K562 (cell line): ENCODE measurements at regions not wholly inside any gene's neighbourhood (a gene's known extent, or its start where the extent isn't known, plus 50 kb on each side); places are given as distances from the start of the nearest gene placed in this dataset.

Experiments used
- ATAC-seq: fragments of 200-7000 bp; cut with Tn5 transposase; 3 replicates; pipeline ENCODE4 v1.9.1; 2020; ENCODE audit warnings: moderate library complexity
- BruUV-seq: library from RNA; stranded (reverse); fragments of 400-500 nt; replicated peaks from 2 replicates; lab custom pipeline; 2021; lab: Mats Ljungman, UMichigan
- CTCF ChIA-PET: fragments of 300-600 bp; formaldehyde crosslinking; extraction: SDS; loops from one replicate; lab custom pipeline; 2021; ENCODE audit warnings: low intra/inter-chr PET ratio; lab: Yijun Ruan, JAX
- POLR2A ChIA-PET: fragments of 300-600, 350-650 bp; sonication (Branson Sonifier 250); formaldehyde crosslinking; extraction: SDS; loops from one replicate; lab custom pipeline; 2021; ENCODE audit warnings: antibody characterized with exemption, inconsistent platforms; lab: Yijun Ruan, JAX
- DNase-seq, 4 experiments: peaks; one replicate each; pipeline versions ENCODE4 v3.0.0 to v3.0.0-alpha.2; 2011 to 2018; ENCODE audit warnings: low spot score in 3 of 4, mixed read lengths in 3 of 4; ENCODE audit errors: extremely low read depth in 1 of 4
- FAIRE-seq: peaks from 2 replicates; lab custom pipeline; 2011; peaks lifted over from hg19 to GRCh38; lab: Jason Lieb, UNC
- H2AFZ ChIP-seq: 2 replicates; pipeline ENCODE4 v1.6.0; 2011; ENCODE audit warnings: low read depth, low read length, control low read depth, inconsistent platforms
- H3K27ac ChIP-seq: fragments of 200-600 bp; 3 replicates; pipeline ENCODE4 v1.8.0; 2011; ENCODE audit warnings: low read depth, mild to moderate bottlenecking, control low read depth, inconsistent platforms, low read length, moderate library complexity, mixed read lengths; ENCODE audit errors: extremely low read depth
- H3K27me3 ChIP-seq, 2 experiments: fragments of 300-600 bp in 1 of 2; 2 replicates in 1 of 2; 3 replicates in 1 of 2; pipeline versions ENCODE4 v1.6.0 to v1.8.0; 2011; ENCODE audit warnings: inconsistent platforms in 2 of 2, low read length in 2 of 2, mild to moderate bottlenecking in 1 of 2, mixed read lengths in 1 of 2, moderate library complexity in 1 of 2; ENCODE audit not compliant: control insufficient read depth in 2 of 2, insufficient read depth in 2 of 2
- H3K36me3 ChIP-seq: fragments of 300-600 bp; 3 replicates; pipeline ENCODE4 v1.8.0; 2011; ENCODE audit warnings: mild to moderate bottlenecking, low read length, inconsistent platforms; ENCODE audit not compliant: control insufficient read depth, insufficient read depth
- H3K4me1 ChIP-seq, 2 experiments: fragments of 200-600 bp in 1 of 2; replicated peaks in 1 of 2; 2 replicates in 1 of 2; 3 replicates in 1 of 2; pipeline versions ENCODE4 v1.5.1 to v1.8.0; 2011; ENCODE audit warnings: inconsistent platforms in 2 of 2, low read length in 2 of 2, mild to moderate bottlenecking in 1 of 2, mixed read lengths in 1 of 2, moderate library complexity in 1 of 2; ENCODE audit not compliant: control insufficient read depth in 2 of 2, insufficient read depth in 2 of 2
- H3K4me2 ChIP-seq: 2 replicates; pipeline ENCODE4 v1.6.1; 2011; ENCODE audit warnings: low read length, control low read depth, inconsistent platforms, mixed read lengths; ENCODE audit not compliant: insufficient read depth
- H3K4me3 ChIP-seq: fragments of 200-600 bp; sonication (generic), shearing (Covaris generic); 2 replicates; pipeline ENCODE4 v1.5.1; 2016; ENCODE audit warnings: control low read depth, inconsistent platforms
- H3K79me2 ChIP-seq: fragments of 200-600 bp; 3 replicates; pipeline ENCODE4 v1.8.0; 2011; ENCODE audit warnings: low read length, inconsistent platforms; ENCODE audit not compliant: control insufficient read depth, insufficient read depth
- H3K9ac ChIP-seq, 2 experiments: 2 replicates each; pipeline versions ENCODE4 v1.6.0 to v1.6.1; 2011; ENCODE audit warnings: low read depth in 2 of 2, low read length in 2 of 2, control low read depth in 1 of 2, inconsistent platforms in 1 of 2, mild to moderate bottlenecking in 1 of 2, mixed read lengths in 1 of 2; ENCODE audit not compliant: insufficient read depth in 1 of 2
- H3K9me1 ChIP-seq: one replicate; pipeline ENCODE4 v1.6.0; 2011; ENCODE audit warnings: inconsistent platforms, mild to moderate bottlenecking, low read length, moderate library complexity; ENCODE audit not compliant: control insufficient read depth, insufficient read depth
- H3K9me3 ChIP-seq: replicated peaks from 2 replicates; pipeline ENCODE4 v1.5.1; 2011; ENCODE audit warnings: low read depth, low read length, inconsistent platforms; ENCODE audit not compliant: control insufficient read depth, insufficient read depth
- H4K20me1 ChIP-seq: replicated peaks from 2 replicates; pipeline ENCODE4 v1.6.1; 2011; ENCODE audit warnings: low read length, inconsistent platforms, mixed read lengths; ENCODE audit not compliant: control insufficient read depth, insufficient read depth
- ATF7 ChIP-seq: fragments of 450-650 bp; IDR thresholded peaks from 2 replicates; pipeline ENCODE4 v1.7.1; 2014; ENCODE audit warnings: mild to moderate bottlenecking, moderate library complexity
- C11orf30 ChIP-seq: fragments of 450-650 bp; IDR thresholded peaks from 2 replicates; pipeline ENCODE4 v1.6.1; 2016; ENCODE audit warnings: low read depth, mild to moderate bottlenecking
- CEBPB ChIP-seq: fragments of 450-650 bp; IDR thresholded peaks from 2 replicates; pipeline ENCODE4 v1.6.1; 2016; ENCODE audit warnings: missing genetic modification characterization, missing compliant biosample characterization
- CEBPG ChIP-seq, 3 experiments: fragments of 200-800 bp in 1 of 3; sonication (Bioruptor generic) in 1 of 3; sonication (generic) in 1 of 3; formaldehyde crosslinking in 1 of 3; IDR thresholded peaks in 2 of 3; conservative IDR thresholded peaks in 1 of 3; 2 replicates each; pipeline versions ENCODE4 v1.6.1 to v1.8.0; 2016 to 2022; ENCODE audit warnings: missing compliant biosample characterization in 2 of 3, missing genetic modification characterization in 2 of 3, mild to moderate bottlenecking in 1 of 3, missing genetic modification reagents in 1 of 3
- ETV5 ChIP-seq: sonication (generic); formaldehyde crosslinking; IDR thresholded peaks from 2 replicates; pipeline ENCODE4 v1.4.0; 2020; ENCODE audit warnings: low read depth, mild to moderate bottlenecking, missing genetic modification reagents
- FIP1L1 ChIP-seq: fragments of 200-400 bp; formaldehyde crosslinking; IDR thresholded peaks from 2 replicates; pipeline ENCODE4 v1.6.1; 2018; ENCODE audit warnings: mild to moderate bottlenecking, low read depth, low read length; ENCODE audit not compliant: poor library complexity, severe bottlenecking
- NCOA4 ChIP-seq: fragments of 450-650 bp; IDR thresholded peaks from 2 replicates; pipeline ENCODE4 v1.6.1; 2018; ENCODE audit warnings: mild to moderate bottlenecking; ENCODE audit not compliant: partially characterized antibody
- SRSF3 ChIP-seq: fragments of 200-400 bp; formaldehyde crosslinking; IDR thresholded peaks from 2 replicates; pipeline ENCODE4 v1.6.1; 2016; ENCODE audit warnings: mild to moderate bottlenecking, low read length, moderate library complexity; ENCODE audit not compliant: insufficient read depth
- WGBS: fragments of 100-300 bp; shearing (Covaris generic); methylation state at CpG from one replicate; pipeline ENCODE4 v1.1.6; 2016; ENCODE audit warnings: low coverage, mixed read lengths; ENCODE audit not compliant: insufficient coverage; ENCODE audit errors: missing lambda C conversion rate; 5-methylcytosine and 5-hydroxymethylcytosine counted together
- in situ Hi-C: fragments of 300-500 bp; cut with MboI; formaldehyde crosslinking; loops from 4 replicates; pipeline ENCODE4 v1.15.0; 2018; ENCODE audit warnings: inconsistent platforms, mixed read lengths
- intact Hi-C: fragments of 100-400 bp; cut with micrococcal nuclease; formaldehyde crosslinking; loops from 2 replicates; pipeline ENCODE4 v1.14.2; 2022

GRCh38 chr5:174609116-174609515, 115.3 kb upstream of the MSX2 start:
- ChIA-PET POLR2A (no interaction called here), CTCF (no interaction called here)
- H3K27me3 ChIP-seq, result peaks cover 14 to 43% of the 10 kb centered on the region in 2 experiments; a peak in 4 of 5 replicates
- no peak overlapping the region for H2AFZ ChIP-seq
- intact Hi-C loops, result no loop called here
- H3K27ac ChIP-seq, result no peak overlapping the region
- H3K4me2 ChIP-seq, result no peak overlapping the region
- no peaks in the 10 kb centered on the region for H4K20me1 ChIP-seq
- no peak for TF ChIP-seq SRSF3
- TF ChIP-seq NCOA4, result no peak
- TF ChIP-seq C11orf30, result peak; percentile 22; the same call in 1 of the 2 replicates
- TF ChIP-seq FIP1L1, result no peak
- no peak overlapping the region for H3K4me3 ChIP-seq
- no peak for DNase-seq
- no peak for ATAC-seq
- no peaks in the 10 kb centered on the region for H3K79me2 ChIP-seq
- no peaks in the 10 kb centered on the region; a peak in 1 of 5 replicates for H3K4me1 ChIP-seq
- H3K9ac ChIP-seq, result no peak overlapping the region
- BruUV-seq, result no TSS peak
- no peaks in the 10 kb centered on the region for H3K9me1 ChIP-seq
- no peaks in the 10 kb centered on the region for H3K36me3 ChIP-seq
- FAIRE-seq, result no peak
- 0% methylated on average over 13 of the region's 14 CpGs for WGBS
- in situ Hi-C loops, result no loop called here
- no peaks in the 10 kb centered on the region for H3K9me3 ChIP-seq

GRCh38 chr5:174610968-174611367, 113.4 kb upstream of the MSX2 start:
- Histone ChIP-seq H3K4me1 (no peaks in the 10 kb centered on the region; a peak in 1 of 5 replicates), H3K79me2 (no peaks in the 10 kb centered on the region), H3K4me3 (no peak overlapping the region), H3K4me2 (no peak overlapping the region), H3K27me3 (peaks cover 14 to 39% of the 10 kb centered on the region in 2 experiments; a peak in 4 of 5 replicates), H3K9ac (no peak overlapping the region), H4K20me1 (no peaks in the 10 kb centered on the region), H3K9me1 (no peaks in the 10 kb centered on the region), H2AFZ (no peak overlapping the region), H3K36me3 (no peaks in the 10 kb centered on the region), H3K27ac (no peak overlapping the region), H3K9me3 (no peaks in the 10 kb centered on the region)
- DNase-seq (no peak), FAIRE-seq (no peak), ATAC-seq (no peak)
- intact Hi-C loops, result no loop called here
- POLR2A ChIA-PET, result interaction anchor here (0.5 kb wide), 1 partner anchor 883 kb away, joined by 4 read pairs; no protein-coding TSS in a partner anchor
- in situ Hi-C loops, result no loop called here
- CTCF ChIA-PET, result no interaction called here
- no TSS peak for BruUV-seq
- TF ChIP-seq CEBPG (CRISPR knock-in tag; IDR thresholded peaks at IDR 0.05) (no peak), CEBPG (tag; conservative IDR thresholded peaks at IDR 0.05 in 1 of 2, IDR thresholded peaks at IDR 0.05 in 1 of 2) (0 out of 4 replicates have a peak, but pooled peaks have one; percentile 14 to 18), ATF7 (no peak), ETV5 (no peak), CEBPB (tag) (peak; percentile 36)
- WGBS, result 0% methylated on average over 8 of the region's 8 CpGs
